Testis (tissue), 2 donors: ENCODE measurements at regions not wholly inside any gene's neighbourhood (a gene's known extent, or its start where the extent isn't known, plus 50 kb on each side); places are given as distances from the start of the nearest gene placed in this dataset.
A peak's percentile ranks its signal among the peaks of the same experiment; 100 is the strongest.

ENCODE experiments used
- DNase-seq: peaks from one replicate; pipeline ENCODE4 v3.0.0-alpha.2; 2019
- H3K27ac ChIP-seq, 2 donors: fragments of 200-600 bp; sonication (generic); one replicate each; pipeline ENCODE4 v1.5.1; 2019
- H3K27me3 ChIP-seq: fragments of 200-600 bp; sonication (generic); one replicate; pipeline ENCODE4 v1.5.1; 2019
- H3K36me3 ChIP-seq: fragments of 200-600 bp; sonication (generic); one replicate; pipeline ENCODE4 v1.5.1; 2017; ENCODE audit warnings: low read depth; ENCODE audit errors: missing control alignments
- H3K4me1 ChIP-seq: fragments of 200-600 bp; sonication (generic); one replicate; pipeline ENCODE4 v1.5.1; 2019
- H3K4me3 ChIP-seq, 2 donors: fragments of 200-600 bp; sonication (generic); one replicate each; pipeline ENCODE4 v1.5.1; 2017 to 2019
- H3K9me3 ChIP-seq: fragments of 200-600 bp; sonication (generic); one replicate; pipeline ENCODE4 v1.5.1; 2017
- POLR2A ChIP-seq: fragments of 450-650 bp; IDR thresholded peaks from one replicate; pipeline ENCODE4 v1.6.1; 2017; ENCODE audit warnings: antibody characterized with exemption, mild to moderate bottlenecking, moderate library complexity
- WGBS, 2 donors: methylation state at CpG; one replicate each; pipeline ENCODE4 v1.1.5; 2018; 5-methylcytosine and 5-hydroxymethylcytosine counted together
- intact Hi-C: fragments of 100-400 bp; cut with DNase I; formaldehyde crosslinking; loops from one replicate; pipeline ENCODE4 v1.15.1; 2023; ENCODE audit warnings: low total_unique reads
- TF ChIP-seq, protein P1 (sequence below), 3 experiments: fragments of 450-650 bp in 2 of 3; fragments of 200-600 bp in 1 of 3; sonication (generic) in 1 of 3; IDR thresholded peaks; one replicate each; pipeline ENCODE4 v1.5.1; 2016 to 2019; ENCODE audit warnings: antibody characterized with exemption in 3 of 3, mild to moderate bottlenecking in 2 of 3, moderate library complexity in 1 of 3

DNA sequence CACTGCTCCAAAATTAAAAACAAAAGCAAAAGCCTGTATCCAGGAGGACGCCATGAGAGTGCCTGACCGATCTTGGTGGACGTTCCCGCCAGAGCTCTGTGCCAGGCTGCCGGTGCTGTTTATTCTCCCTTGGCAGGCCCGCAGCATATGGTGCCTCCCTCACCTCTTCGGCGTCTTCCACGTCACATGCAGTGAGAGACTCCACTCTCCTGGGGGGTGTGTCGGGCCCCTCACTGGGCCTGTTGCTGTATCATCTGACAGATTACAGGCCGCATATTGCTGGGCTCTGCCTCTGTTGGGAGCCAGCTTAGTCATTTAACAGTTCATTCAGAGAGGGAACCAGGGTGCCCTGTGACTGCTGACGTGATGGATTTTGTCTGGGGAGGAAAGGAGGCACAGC, 86.4 kb upstream of the ARRDC4 start:
- Histone ChIP-seq H3K9me3 (no peaks in the 10 kb centered on the region), H3K27me3 (no peaks in the 10 kb centered on the region), H3K36me3 (no peaks in the 10 kb centered on the region), H3K4me3 (no peak overlapping the region), H3K4me1 (no peaks in the 10 kb centered on the region), H3K27ac (no peak overlapping the region)
- no peak for TF ChIP-seq POLR2A
- TF ChIP-seq, protein P1, sequence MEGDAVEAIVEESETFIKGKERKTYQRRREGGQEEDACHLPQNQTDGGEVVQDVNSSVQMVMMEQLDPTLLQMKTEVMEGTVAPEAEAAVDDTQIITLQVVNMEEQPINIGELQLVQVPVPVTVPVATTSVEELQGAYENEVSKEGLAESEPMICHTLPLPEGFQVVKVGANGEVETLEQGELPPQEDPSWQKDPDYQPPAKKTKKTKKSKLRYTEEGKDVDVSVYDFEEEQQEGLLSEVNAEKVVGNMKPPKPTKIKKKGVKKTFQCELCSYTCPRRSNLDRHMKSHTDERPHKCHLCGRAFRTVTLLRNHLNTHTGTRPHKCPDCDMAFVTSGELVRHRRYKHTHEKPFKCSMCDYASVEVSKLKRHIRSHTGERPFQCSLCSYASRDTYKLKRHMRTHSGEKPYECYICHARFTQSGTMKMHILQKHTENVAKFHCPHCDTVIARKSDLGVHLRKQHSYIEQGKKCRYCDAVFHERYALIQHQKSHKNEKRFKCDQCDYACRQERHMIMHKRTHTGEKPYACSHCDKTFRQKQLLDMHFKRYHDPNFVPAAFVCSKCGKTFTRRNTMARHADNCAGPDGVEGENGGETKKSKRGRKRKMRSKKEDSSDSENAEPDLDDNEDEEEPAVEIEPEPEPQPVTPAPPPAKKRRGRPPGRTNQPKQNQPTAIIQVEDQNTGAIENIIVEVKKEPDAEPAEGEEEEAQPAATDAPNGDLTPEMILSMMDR (IDR thresholded peaks at IDR 0.05) = no peak
- 66 to 82% methylated on average over 12 of the region's 12 CpGs for WGBS, 2 donors
- intact Hi-C loops = no loop called here
- no peak for DNase-seq

DNA sequence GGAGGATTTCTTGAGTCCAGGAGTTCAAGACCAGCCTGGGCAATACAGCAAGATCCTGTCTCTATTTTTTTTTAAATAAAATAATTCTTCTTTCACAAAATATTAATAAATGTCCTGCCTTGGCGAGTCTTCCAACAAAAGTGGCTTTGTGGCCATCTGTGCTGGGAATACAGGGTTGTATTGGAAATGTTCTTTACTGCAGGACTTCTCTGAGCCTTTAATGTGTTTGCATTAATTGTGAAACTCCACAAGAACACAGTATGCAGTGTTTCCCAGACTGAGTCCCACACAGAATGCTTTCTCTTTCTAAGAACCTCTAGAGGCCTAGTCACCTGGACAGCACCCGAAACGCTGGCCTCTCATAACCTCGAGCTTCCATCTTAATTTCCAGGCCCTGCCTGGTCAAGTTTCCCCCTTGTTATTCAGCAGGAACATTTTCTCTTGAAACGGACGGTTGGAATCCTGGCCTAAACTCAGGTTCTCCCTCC, 85.4 kb upstream of the ARRDC4 start:
- Histone ChIP-seq H3K27me3 (no peaks in the 10 kb centered on the region), H3K4me1 (no peaks in the 10 kb centered on the region), H3K36me3 (no peaks in the 10 kb centered on the region), H3K4me3 (peak overlapping the region; percentile 41 to 55), H3K9me3 (no peaks in the 10 kb centered on the region), H3K27ac (peak overlapping the region; percentile 32 to 77)
- intact Hi-C loops = no loop called here
- WGBS, 2 donors = 40 to 69% methylated on average over 6 of the region's 6 CpGs
- no peak for DNase-seq
- TF ChIP-seq, protein P1 (IDR thresholded peaks at IDR 0.05) = no peak

DNA sequence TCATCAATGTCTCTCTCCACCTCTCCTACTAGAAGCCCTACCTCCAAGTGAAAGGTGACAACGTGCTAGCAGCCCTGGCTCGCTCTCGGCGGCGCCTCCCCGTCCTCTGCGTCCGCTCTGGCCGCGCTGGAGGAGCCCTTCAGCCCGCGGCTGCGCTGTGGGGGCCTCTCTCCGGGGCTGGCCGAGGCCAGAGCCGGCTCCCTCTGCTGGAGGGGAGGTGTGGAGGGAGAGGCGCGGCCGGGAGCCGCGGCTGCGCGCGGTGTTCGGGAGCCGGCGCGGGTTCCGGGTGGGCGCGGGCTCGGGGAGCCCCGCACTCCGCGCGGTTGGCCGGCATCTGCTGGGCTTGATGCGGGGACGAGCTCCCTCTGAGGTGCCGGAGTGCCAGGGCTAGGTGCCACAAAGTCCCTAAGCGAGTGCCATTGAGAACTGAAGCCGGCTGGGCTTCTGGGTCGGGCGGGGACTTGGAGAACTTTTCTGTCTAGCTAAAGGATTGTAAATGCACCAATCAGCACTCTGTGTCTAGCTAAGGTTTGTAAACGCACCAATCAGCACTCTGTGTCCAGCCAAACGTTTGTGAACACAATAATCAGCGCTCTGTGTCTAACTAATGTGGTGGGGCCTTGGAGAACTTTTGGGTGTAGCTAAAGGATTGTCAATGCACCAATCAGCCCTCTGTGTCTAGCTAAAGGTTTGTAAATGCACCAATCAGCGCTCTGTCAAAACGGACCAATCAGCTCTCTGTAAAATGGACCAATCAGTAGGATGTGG, 84.8 kb upstream of the ARRDC4 start:
- WGBS, 2 donors = 41 to 48% methylated on average over 42 to 48 of the region's 49 CpGs
- Histone ChIP-seq H3K27ac (peak overlapping the region; percentile 32 to 77), H3K36me3 (no peaks in the 10 kb centered on the region), H3K4me1 (no peaks in the 10 kb centered on the region), H3K27me3 (no peaks in the 10 kb centered on the region), H3K4me3 (peak overlapping the region; percentile 41 to 55), H3K9me3 (no peaks in the 10 kb centered on the region)
- TF ChIP-seq, protein P1 (IDR thresholded peaks at IDR 0.05) = peak in 1 of 3 experiments; percentile 29
- TF ChIP-seq POLR2A = no peak
- intact Hi-C loops = no loop called here
- peak; percentile 68 for DNase-seq

DNA sequence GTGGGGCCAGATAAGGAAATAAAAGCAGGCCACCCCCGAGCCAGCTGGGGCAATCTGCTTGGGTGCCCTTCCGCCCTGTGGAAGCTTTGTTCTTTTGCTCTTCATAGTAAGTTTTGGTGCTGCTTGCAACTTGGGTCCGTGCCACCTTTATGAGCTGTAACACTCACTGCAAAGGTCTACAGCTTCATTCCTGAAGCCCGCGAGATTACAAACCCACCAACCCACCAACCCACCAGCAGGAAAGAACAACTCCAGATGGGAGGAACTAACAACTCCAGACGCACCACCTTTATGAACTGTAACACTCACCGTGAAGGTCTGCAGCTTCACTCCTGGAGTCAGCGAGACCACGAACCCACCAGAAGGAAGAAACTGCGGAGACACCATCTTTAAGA, 84.2 kb upstream of the ARRDC4 start:
- intact Hi-C loops = no loop called here
- Histone ChIP-seq H3K27ac (no peak overlapping the region), H3K4me3 (peak overlapping the region in 1 of 2 donors; percentile 55), H3K36me3 (no peaks in the 10 kb centered on the region), H3K9me3 (no peaks in the 10 kb centered on the region), H3K27me3 (no peaks in the 10 kb centered on the region), H3K4me1 (no peaks in the 10 kb centered on the region)
- no peak for DNase-seq
- 70 to 78% methylated on average over 10 of the region's 10 CpGs for WGBS, 2 donors
- no peak for TF ChIP-seq POLR2A
- TF ChIP-seq, protein P1 (IDR thresholded peaks at IDR 0.05) = no peak
